H1 (cell line): ENCODE measurements at regions not wholly inside any gene's neighbourhood (a gene's known extent, or its start where the extent isn't known, plus 50 kb on each side); places are given as distances from the start of the nearest gene placed in this dataset.

ENCODE experiments used
- CTCF ChIA-PET: fragments of 300-600 bp; sonication (Branson Sonifier 250); formaldehyde crosslinking; loops from one replicate; lab custom pipeline; 2021; ENCODE audit not compliant: partially characterized antibody; lab: Charles Lee
- POLR2A ChIA-PET: fragments of 300-600 bp; sonication (Branson Sonifier 250); formaldehyde crosslinking; loops from one replicate; lab custom pipeline; 2021; ENCODE audit warnings: inconsistent platforms; ENCODE audit not compliant: partially characterized antibody; lab: Charles Lee
- DNase-seq, 2 experiments: peaks; one replicate each; pipeline versions ENCODE4 v3.0.0 to v3.0.0-alpha.2; 2010 to 2022; ENCODE audit warnings: low spot score in 2 of 2, low read depth in 1 of 2, mixed read lengths in 1 of 2
- FAIRE-seq: peaks from 2 replicates; lab custom pipeline; 2011; peaks lifted over from hg19 to GRCh38; lab: Jason Lieb, UNC
- H2AFZ ChIP-seq: 2 replicates; pipeline ENCODE4 v1.8.1; 2012; ENCODE audit warnings: low read length, inconsistent platforms
- H2AK5ac ChIP-seq: 2 replicates; pipeline ENCODE4 v1.6.1; 2013; ENCODE audit warnings: low read depth, low read length
- H2BK120ac ChIP-seq: replicated peaks from 2 replicates; pipeline ENCODE3; 2013; ENCODE audit warnings: low read depth, low read length, inconsistent platforms
- H2BK12ac ChIP-seq: 2 replicates; pipeline ENCODE4 v1.6.1; 2013; ENCODE audit warnings: low read depth, low read length
- H2BK15ac ChIP-seq: 2 replicates; pipeline ENCODE4 v1.6.1; 2013; ENCODE audit warnings: low read length
- H2BK20ac ChIP-seq: 2 replicates; pipeline ENCODE4 v1.6.1; 2013; ENCODE audit warnings: low read length
- H2BK5ac ChIP-seq: 2 replicates; pipeline ENCODE4 v1.6.1; 2013; ENCODE audit warnings: low read depth, low read length
- H3K14ac ChIP-seq: 2 replicates; pipeline ENCODE4 v1.6.1; 2013; ENCODE audit warnings: inconsistent platforms; ENCODE audit not compliant: insufficient read length
- H3K18ac ChIP-seq: 2 replicates; pipeline ENCODE4 v1.6.1; 2013; ENCODE audit warnings: low read length; ENCODE audit errors: extremely low read depth
- H3K23ac ChIP-seq: 2 replicates; pipeline ENCODE4 v1.6.1; 2013; ENCODE audit warnings: inconsistent platforms; ENCODE audit not compliant: insufficient read length
- H3K23me2 ChIP-seq: 2 replicates; pipeline ENCODE4 v1.6.1; 2013; ENCODE audit warnings: low read depth, low read length
- H3K27ac ChIP-seq: 2 replicates; pipeline ENCODE4 v1.6.1; 2011; ENCODE audit warnings: low read depth, low read length, inconsistent platforms
- H3K27me3 ChIP-seq, 4 experiments: replicated peaks in 1 of 4; 1 replicate in 1 of 4; 2 replicates in 3 of 4; pipeline versions ENCODE4 v1.6.1 to v1.8.1; 2011 to 2013; ENCODE audit warnings: low read length in 3 of 4, mild to moderate bottlenecking in 3 of 4, inconsistent platforms in 2 of 4, mixed read lengths in 2 of 4, moderate library complexity in 1 of 4; ENCODE audit not compliant: control insufficient read depth in 3 of 4, insufficient read depth in 3 of 4; ENCODE audit errors: extremely low read depth in 1 of 4
- H3K36me3 ChIP-seq, 4 experiments: 2 replicates each; pipeline versions ENCODE4 v1.6.1 to v1.8.1; 2011 to 2013; ENCODE audit warnings: mild to moderate bottlenecking in 4 of 4, low read length in 3 of 4, moderate library complexity in 2 of 4, control low read depth in 1 of 4, inconsistent platforms in 1 of 4; ENCODE audit not compliant: insufficient read depth in 4 of 4, control insufficient read depth in 2 of 4
- H3K4ac ChIP-seq: replicated peaks from 2 replicates; pipeline ENCODE3; 2013; ENCODE audit warnings: low read length, low read depth, mixed read lengths, inconsistent platforms; ENCODE audit not compliant: insufficient read length
- H3K4me1 ChIP-seq, 4 experiments: replicated peaks in 1 of 4; 1 replicate in 1 of 4; 2 replicates in 3 of 4; pipeline versions ENCODE4 v1.6.1 to v1.8.1; 2011 to 2013; ENCODE audit warnings: low read length in 3 of 4, inconsistent platforms in 2 of 4, mixed read lengths in 1 of 4; ENCODE audit not compliant: insufficient read depth in 4 of 4, control insufficient read depth in 3 of 4
- H3K4me2 ChIP-seq, 2 experiments: 2 replicates each; pipeline versions ENCODE4 v1.6.1 to v1.8.1; 2011 to 2013; ENCODE audit warnings: low read depth in 2 of 2, low read length in 2 of 2, control low read depth in 1 of 2, inconsistent platforms in 1 of 2, mild to moderate bottlenecking in 1 of 2; ENCODE audit not compliant: insufficient read depth in 1 of 2
- H3K4me3 ChIP-seq, 4 experiments: fragments of 200-600, 300-600 bp in 1 of 4; sonication (generic), shearing (Covaris generic), sonication (Bioruptor Twin) in 1 of 4; 2 replicates each; pipeline versions ENCODE4 v1.5.1 to v1.8.1; 2011 to 2016; ENCODE audit warnings: low read length in 4 of 4, low read depth in 3 of 4, control low read depth in 2 of 4, inconsistent platforms in 2 of 4, mild to moderate bottlenecking in 2 of 4, mixed read lengths in 1 of 4, moderate library complexity in 1 of 4; ENCODE audit not compliant: insufficient read depth in 2 of 4; ENCODE audit errors: extremely low read depth in 1 of 4
- H3K56ac ChIP-seq: replicated peaks from 2 replicates; pipeline ENCODE3; 2013; ENCODE audit warnings: low read depth, mild to moderate bottlenecking, mixed read lengths, low read length, inconsistent platforms; ENCODE audit not compliant: insufficient read length
- H3K79me1 ChIP-seq: 2 replicates; pipeline ENCODE4 v1.6.1; 2013; ENCODE audit warnings: low read depth, low read length, control low read depth
- H3K79me2 ChIP-seq, 2 experiments: 2 replicates each; pipeline versions ENCODE4 v1.6.1 to v1.8.1; 2012 to 2013; ENCODE audit warnings: low read length in 2 of 2, mild to moderate bottlenecking in 2 of 2, inconsistent platforms in 1 of 2; ENCODE audit not compliant: insufficient read depth in 2 of 2, control insufficient read depth in 1 of 2
- H3K9ac ChIP-seq, 4 experiments: replicated peaks in 1 of 4; 1 replicate in 1 of 4; 2 replicates in 3 of 4; pipeline versions ENCODE4 v1.6.1 to v1.8.1; 2011 to 2013; ENCODE audit warnings: low read depth in 3 of 4, low read length in 3 of 4, control low read depth in 2 of 4, mild to moderate bottlenecking in 2 of 4, moderate library complexity in 2 of 4, inconsistent platforms in 1 of 4; ENCODE audit errors: extremely low read depth in 1 of 4
- H3K9me3 ChIP-seq, 2 experiments: 2 replicates each; pipeline versions ENCODE4 v1.6.1 to v1.8.1; 2012 to 2013; ENCODE audit warnings: mild to moderate bottlenecking in 2 of 2, moderate library complexity in 2 of 2, control low read depth in 1 of 2, inconsistent platforms in 1 of 2, low read depth in 1 of 2, low read length in 1 of 2, mixed read lengths in 1 of 2; ENCODE audit not compliant: insufficient read depth in 2 of 2
- H4K20me1 ChIP-seq, 2 experiments: replicated peaks in 1 of 2; 2 replicates each; pipeline versions ENCODE3 to v1.8.1; 2011 to 2013; ENCODE audit warnings: inconsistent platforms in 2 of 2, low read length in 2 of 2, mild to moderate bottlenecking in 1 of 2; ENCODE audit not compliant: insufficient read depth in 2 of 2, control insufficient read depth in 1 of 2
- H4K5ac ChIP-seq: 2 replicates; pipeline ENCODE4 v1.6.1; 2013; ENCODE audit warnings: low read length, low read depth, mixed read lengths, inconsistent platforms; ENCODE audit not compliant: insufficient read length
- H4K8ac ChIP-seq: 2 replicates; pipeline ENCODE4 v1.8.0; 2013; ENCODE audit warnings: mild to moderate bottlenecking, moderate library complexity, low read length, inconsistent platforms; ENCODE audit not compliant: insufficient read depth; ENCODE audit errors: extremely low read depth
- H4K91ac ChIP-seq: replicated peaks from 2 replicates; pipeline ENCODE3; 2013; ENCODE audit warnings: low read length, mixed read lengths, inconsistent platforms; ENCODE audit not compliant: insufficient read length
- ASH2L ChIP-seq: fragments of 200-600, 300-600 bp; sonication (generic); IDR thresholded peaks from one replicate; pipeline ENCODE4 v1.7.1; 2017; ENCODE audit warnings: low read length
- BCL11A ChIP-seq, 2 experiments: IDR thresholded peaks; one replicate each; pipeline ENCODE4 v1.6.1; 2011; ENCODE audit warnings: low read depth in 2 of 2, low read length in 2 of 2, mild to moderate bottlenecking in 2 of 2
- CTBP2 ChIP-seq: IDR thresholded peaks from 2 replicates; pipeline ENCODE4 v1.7.0; 2011; ENCODE audit warnings: borderline replicate concordance, mild to moderate bottlenecking, moderate library complexity, mixed read lengths, low read length; ENCODE audit not compliant: insufficient read depth, insufficient read length
- EP300 ChIP-seq, 2 experiments: IDR thresholded peaks; 1 replicate in 1 of 2; 2 replicates in 1 of 2; pipeline ENCODE4 v1.6.1; 2011 to 2012; ENCODE audit warnings: low read depth in 2 of 2, low read length in 2 of 2, mild to moderate bottlenecking in 2 of 2, borderline replicate concordance in 1 of 2, inconsistent platforms in 1 of 2, moderate library complexity in 1 of 2
- FOSL1 ChIP-seq: IDR thresholded peaks from 2 replicates; pipeline ENCODE4 v1.6.1; 2011; ENCODE audit warnings: mild to moderate bottlenecking, low read depth, low read length, moderate library complexity; ENCODE audit not compliant: insufficient read depth
- HDAC2 ChIP-seq, 2 experiments: fragments of 300-600 bp in 1 of 2; sonication (generic) in 1 of 2; IDR thresholded peaks; 2 replicates each; pipeline ENCODE4 v1.6.1; 2011 to 2012; ENCODE audit warnings: low read depth in 2 of 2, low read length in 2 of 2, mild to moderate bottlenecking in 2 of 2, moderate library complexity in 2 of 2, borderline replicate concordance in 1 of 2, inconsistent platforms in 1 of 2
- HDAC6 ChIP-seq: IDR thresholded peaks from one replicate; pipeline ENCODE4 v1.7.1; 2012; ENCODE audit warnings: low read depth, mild to moderate bottlenecking, inconsistent platforms, low read length, moderate library complexity
- PHF8 ChIP-seq: fragments of 200-600 bp; sonication (generic); conservative IDR thresholded peaks from 2 replicates; pipeline ENCODE4 v1.7.1; 2012; ENCODE audit warnings: low read depth, mild to moderate bottlenecking, inconsistent platforms, low read length, moderate library complexity
- POLR2A ChIP-seq, 2 experiments: IDR thresholded peaks; 1 replicate in 1 of 2; 2 replicates in 1 of 2; pipeline ENCODE4 v1.6.1; 2011; ENCODE audit warnings: low read depth in 2 of 2, low read length in 2 of 2, mild to moderate bottlenecking in 2 of 2; ENCODE audit errors: control extremely low read depth in 1 of 2
- POLR2AphosphoS5 ChIP-seq: IDR thresholded peaks from 2 replicates; pipeline ENCODE4 v1.6.1; 2011; ENCODE audit warnings: low read depth, low read length
- SAP30 ChIP-seq: fragments of 300-600 bp; sonication (generic); IDR thresholded peaks from 2 replicates; pipeline ENCODE4 v1.7.1; 2012; ENCODE audit warnings: low read length, moderate library complexity, mild to moderate bottlenecking, inconsistent platforms; ENCODE audit not compliant: insufficient read depth, insufficient replicate concordance
- SP4 ChIP-seq: IDR thresholded peaks from 2 replicates; pipeline ENCODE4 v1.6.1; 2012; ENCODE audit warnings: low read length, inconsistent platforms
- TCF12 ChIP-seq: IDR thresholded peaks from 2 replicates; pipeline ENCODE4 v1.6.1; 2011; ENCODE audit warnings: low read depth, mild to moderate bottlenecking, low read length
- WGBS, 2 experiments: shearing (Covaris generic) in 1 of 2; methylation state at CpG; one replicate each; pipeline versions ENCODE4 v1.1.6 to v1.1.7; 2013 to 2015; ENCODE audit warnings: low lambda C conversion rate in 2 of 2, mixed read lengths in 2 of 2, inconsistent platforms in 1 of 2, low coverage in 1 of 2, missing lambda C conversion rate in 1 of 2; ENCODE audit not compliant: insufficient replicate concordance in 2 of 2, insufficient coverage in 1 of 2, insufficient read length in 1 of 2; ENCODE audit errors: extremely low coverage in 1 of 2, missing lambda C conversion rate in 1 of 2; 5-methylcytosine and 5-hydroxymethylcytosine counted together

GRCh38 chrX:142828129-142828528 lies 197.6 kb upstream of the SPANXN4 start:
- no peak overlapping the region for H3K4me2 ChIP-seq
- H3K4me3 ChIP-seq: no peak overlapping the region
- TF ChIP-seq HDAC6 (no peak), EP300 (IDR thresholded peaks at IDR 0.05; ENCODE audit: borderline replicate concordance in 1 of 2, low read depth in 2 of 2, low read length in 2 of 2) (no peak), PHF8 (no peak), SP4 (no peak), CTBP2 (no peak), FOSL1 (no peak), TCF12 (no peak), POLR2A (IDR thresholded peaks at IDR 0.05; ENCODE audit: control extremely low read depth in 1 of 2, low read depth in 2 of 2, low read length in 2 of 2) (no peak), SAP30 (no peak), ASH2L (no peak), POLR2AphosphoS5 (no peak), BCL11A (IDR thresholded peaks at IDR 0.05; ENCODE audit: low read depth in 2 of 2, low read length in 2 of 2) (no peak), HDAC2 (IDR thresholded peaks at IDR 0.05; ENCODE audit: borderline replicate concordance in 1 of 2, low read depth in 2 of 2, low read length in 2 of 2) (no peak)
- no peak overlapping the region for H2AFZ ChIP-seq
- no peak overlapping the region for H2BK15ac ChIP-seq
- H3K27me3 ChIP-seq: no peaks in the 10 kb centered on the region
- H3K18ac ChIP-seq: no peak overlapping the region
- FAIRE-seq (no peak), DNase-seq (no peak)
- no peak overlapping the region for H2BK120ac ChIP-seq
- H2BK5ac ChIP-seq: no peak overlapping the region
- POLR2A ChIA-PET: no interaction called here
- no peak overlapping the region for H2BK20ac ChIP-seq
- WGBS, 2 experiments: 82% methylated on average over 1 of the region's 1 CpG; no CpG with 5 or more reads in 1 of the 2 experiments
- H4K5ac ChIP-seq: no peak overlapping the region
- no peaks in the 10 kb centered on the region for H3K79me1 ChIP-seq
- H2AK5ac ChIP-seq: no peak overlapping the region
- H3K23ac ChIP-seq: no peak overlapping the region
- H3K9ac ChIP-seq: no peak overlapping the region
- CTCF ChIA-PET: interaction anchor here (0.6 kb wide), 1 partner anchor 1429 kb away, joined by 4 read pairs; no protein-coding TSS in a partner anchor
- no peak overlapping the region for H3K56ac ChIP-seq
- H3K23me2 ChIP-seq: no peaks in the 10 kb centered on the region
- no peaks in the 10 kb centered on the region for H3K36me3 ChIP-seq
- no peak overlapping the region for H4K91ac ChIP-seq
- H3K9me3 ChIP-seq: no peaks in the 10 kb centered on the region
- H3K4me1 ChIP-seq: no peaks in the 10 kb centered on the region
- no peaks in the 10 kb centered on the region for H3K79me2 ChIP-seq
- no peak overlapping the region for H2BK12ac ChIP-seq
- H3K27ac ChIP-seq: no peak overlapping the region
- no peak overlapping the region for H4K8ac ChIP-seq
- H3K4ac ChIP-seq: no peak overlapping the region
- no peaks in the 10 kb centered on the region for H4K20me1 ChIP-seq
- H3K14ac ChIP-seq: no peak overlapping the region
